H1 (cell line): ENCODE measurements at regions not wholly inside any gene's neighbourhood (a gene's known extent, or its start where the extent isn't known, plus 50 kb on each side); places are given as distances from the start of the nearest gene placed in this dataset.

Source experiments
- CTCF ChIA-PET: fragments of 300-600 bp; sonication (Branson Sonifier 250); formaldehyde crosslinking; loops from one replicate; lab custom pipeline; 2021; ENCODE audit not compliant: partially characterized antibody; lab: Charles Lee
- POLR2A ChIA-PET: fragments of 300-600 bp; sonication (Branson Sonifier 250); formaldehyde crosslinking; loops from one replicate; lab custom pipeline; 2021; ENCODE audit warnings: inconsistent platforms; ENCODE audit not compliant: partially characterized antibody; lab: Charles Lee
- DNase-seq, 2 experiments: peaks; one replicate each; pipeline versions ENCODE4 v3.0.0 to v3.0.0-alpha.2; 2010 to 2022; ENCODE audit warnings: low spot score in 2 of 2, low read depth in 1 of 2, mixed read lengths in 1 of 2
- FAIRE-seq: peaks from 2 replicates; lab custom pipeline; 2011; peaks lifted over from hg19 to GRCh38; lab: Jason Lieb, UNC
- H2AFZ ChIP-seq: 2 replicates; pipeline ENCODE4 v1.8.1; 2012; ENCODE audit warnings: low read length, inconsistent platforms
- H2AK5ac ChIP-seq: 2 replicates; pipeline ENCODE4 v1.6.1; 2013; ENCODE audit warnings: low read depth, low read length
- H2BK120ac ChIP-seq: replicated peaks from 2 replicates; pipeline ENCODE3; 2013; ENCODE audit warnings: low read depth, low read length, inconsistent platforms
- H2BK12ac ChIP-seq: 2 replicates; pipeline ENCODE4 v1.6.1; 2013; ENCODE audit warnings: low read depth, low read length
- H2BK15ac ChIP-seq: 2 replicates; pipeline ENCODE4 v1.6.1; 2013; ENCODE audit warnings: low read length
- H2BK20ac ChIP-seq: 2 replicates; pipeline ENCODE4 v1.6.1; 2013; ENCODE audit warnings: low read length
- H2BK5ac ChIP-seq: 2 replicates; pipeline ENCODE4 v1.6.1; 2013; ENCODE audit warnings: low read depth, low read length
- H3K14ac ChIP-seq: 2 replicates; pipeline ENCODE4 v1.6.1; 2013; ENCODE audit warnings: inconsistent platforms; ENCODE audit not compliant: insufficient read length
- H3K18ac ChIP-seq: 2 replicates; pipeline ENCODE4 v1.6.1; 2013; ENCODE audit warnings: low read length; ENCODE audit errors: extremely low read depth
- H3K23ac ChIP-seq: 2 replicates; pipeline ENCODE4 v1.6.1; 2013; ENCODE audit warnings: inconsistent platforms; ENCODE audit not compliant: insufficient read length
- H3K23me2 ChIP-seq: 2 replicates; pipeline ENCODE4 v1.6.1; 2013; ENCODE audit warnings: low read depth, low read length
- H3K27ac ChIP-seq: 2 replicates; pipeline ENCODE4 v1.6.1; 2011; ENCODE audit warnings: low read depth, low read length, inconsistent platforms
- H3K27me3 ChIP-seq, 4 experiments: replicated peaks in 1 of 4; 1 replicate in 1 of 4; 2 replicates in 3 of 4; pipeline versions ENCODE4 v1.6.1 to v1.8.1; 2011 to 2013; ENCODE audit warnings: low read length in 3 of 4, mild to moderate bottlenecking in 3 of 4, inconsistent platforms in 2 of 4, mixed read lengths in 2 of 4, moderate library complexity in 1 of 4; ENCODE audit not compliant: control insufficient read depth in 3 of 4, insufficient read depth in 3 of 4; ENCODE audit errors: extremely low read depth in 1 of 4
- H3K36me3 ChIP-seq, 4 experiments: 2 replicates each; pipeline versions ENCODE4 v1.6.1 to v1.8.1; 2011 to 2013; ENCODE audit warnings: mild to moderate bottlenecking in 4 of 4, low read length in 3 of 4, moderate library complexity in 2 of 4, control low read depth in 1 of 4, inconsistent platforms in 1 of 4; ENCODE audit not compliant: insufficient read depth in 4 of 4, control insufficient read depth in 2 of 4
- H3K4ac ChIP-seq: replicated peaks from 2 replicates; pipeline ENCODE3; 2013; ENCODE audit warnings: low read length, low read depth, mixed read lengths, inconsistent platforms; ENCODE audit not compliant: insufficient read length
- H3K4me1 ChIP-seq, 4 experiments: replicated peaks in 1 of 4; 1 replicate in 1 of 4; 2 replicates in 3 of 4; pipeline versions ENCODE4 v1.6.1 to v1.8.1; 2011 to 2013; ENCODE audit warnings: low read length in 3 of 4, inconsistent platforms in 2 of 4, mixed read lengths in 1 of 4; ENCODE audit not compliant: insufficient read depth in 4 of 4, control insufficient read depth in 3 of 4
- H3K4me2 ChIP-seq, 2 experiments: 2 replicates each; pipeline versions ENCODE4 v1.6.1 to v1.8.1; 2011 to 2013; ENCODE audit warnings: low read depth in 2 of 2, low read length in 2 of 2, control low read depth in 1 of 2, inconsistent platforms in 1 of 2, mild to moderate bottlenecking in 1 of 2; ENCODE audit not compliant: insufficient read depth in 1 of 2
- H3K4me3 ChIP-seq, 4 experiments: fragments of 200-600, 300-600 bp in 1 of 4; sonication (generic), shearing (Covaris generic), sonication (Bioruptor Twin) in 1 of 4; 2 replicates each; pipeline versions ENCODE4 v1.5.1 to v1.8.1; 2011 to 2016; ENCODE audit warnings: low read length in 4 of 4, low read depth in 3 of 4, control low read depth in 2 of 4, inconsistent platforms in 2 of 4, mild to moderate bottlenecking in 2 of 4, mixed read lengths in 1 of 4, moderate library complexity in 1 of 4; ENCODE audit not compliant: insufficient read depth in 2 of 4; ENCODE audit errors: extremely low read depth in 1 of 4
- H3K56ac ChIP-seq: replicated peaks from 2 replicates; pipeline ENCODE3; 2013; ENCODE audit warnings: low read depth, mild to moderate bottlenecking, mixed read lengths, low read length, inconsistent platforms; ENCODE audit not compliant: insufficient read length
- H3K79me1 ChIP-seq: 2 replicates; pipeline ENCODE4 v1.6.1; 2013; ENCODE audit warnings: low read depth, low read length, control low read depth
- H3K79me2 ChIP-seq, 2 experiments: 2 replicates each; pipeline versions ENCODE4 v1.6.1 to v1.8.1; 2012 to 2013; ENCODE audit warnings: low read length in 2 of 2, mild to moderate bottlenecking in 2 of 2, inconsistent platforms in 1 of 2; ENCODE audit not compliant: insufficient read depth in 2 of 2, control insufficient read depth in 1 of 2
- H3K9ac ChIP-seq, 4 experiments: replicated peaks in 1 of 4; 1 replicate in 1 of 4; 2 replicates in 3 of 4; pipeline versions ENCODE4 v1.6.1 to v1.8.1; 2011 to 2013; ENCODE audit warnings: low read depth in 3 of 4, low read length in 3 of 4, control low read depth in 2 of 4, mild to moderate bottlenecking in 2 of 4, moderate library complexity in 2 of 4, inconsistent platforms in 1 of 4; ENCODE audit errors: extremely low read depth in 1 of 4
- H3K9me3 ChIP-seq, 2 experiments: 2 replicates each; pipeline versions ENCODE4 v1.6.1 to v1.8.1; 2012 to 2013; ENCODE audit warnings: mild to moderate bottlenecking in 2 of 2, moderate library complexity in 2 of 2, control low read depth in 1 of 2, inconsistent platforms in 1 of 2, low read depth in 1 of 2, low read length in 1 of 2, mixed read lengths in 1 of 2; ENCODE audit not compliant: insufficient read depth in 2 of 2
- H4K20me1 ChIP-seq, 2 experiments: replicated peaks in 1 of 2; 2 replicates each; pipeline versions ENCODE3 to v1.8.1; 2011 to 2013; ENCODE audit warnings: inconsistent platforms in 2 of 2, low read length in 2 of 2, mild to moderate bottlenecking in 1 of 2; ENCODE audit not compliant: insufficient read depth in 2 of 2, control insufficient read depth in 1 of 2
- H4K5ac ChIP-seq: 2 replicates; pipeline ENCODE4 v1.6.1; 2013; ENCODE audit warnings: low read length, low read depth, mixed read lengths, inconsistent platforms; ENCODE audit not compliant: insufficient read length
- H4K8ac ChIP-seq: 2 replicates; pipeline ENCODE4 v1.8.0; 2013; ENCODE audit warnings: mild to moderate bottlenecking, moderate library complexity, low read length, inconsistent platforms; ENCODE audit not compliant: insufficient read depth; ENCODE audit errors: extremely low read depth
- H4K91ac ChIP-seq: replicated peaks from 2 replicates; pipeline ENCODE3; 2013; ENCODE audit warnings: low read length, mixed read lengths, inconsistent platforms; ENCODE audit not compliant: insufficient read length
- ATF2 ChIP-seq: IDR thresholded peaks from 2 replicates; pipeline ENCODE4 v1.6.1; 2012; ENCODE audit warnings: low read length, inconsistent platforms
- ATF3 ChIP-seq: IDR thresholded peaks from 2 replicates; pipeline ENCODE4 v1.6.1; 2011; ENCODE audit warnings: low read depth, mild to moderate bottlenecking, low read length; ENCODE audit not compliant: insufficient read depth
- CEBPB ChIP-seq: IDR thresholded peaks from 2 replicates; pipeline ENCODE4 v1.6.1; 2012; ENCODE audit warnings: low read depth, low read length
- EP300 ChIP-seq, 2 experiments: IDR thresholded peaks; 1 replicate in 1 of 2; 2 replicates in 1 of 2; pipeline ENCODE4 v1.6.1; 2011 to 2012; ENCODE audit warnings: low read depth in 2 of 2, low read length in 2 of 2, mild to moderate bottlenecking in 2 of 2, borderline replicate concordance in 1 of 2, inconsistent platforms in 1 of 2, moderate library complexity in 1 of 2
- GABPA ChIP-seq: IDR thresholded peaks from 2 replicates; pipeline ENCODE4 v1.6.1; 2011; ENCODE audit warnings: mild to moderate bottlenecking, low read length, moderate library complexity, borderline replicate concordance; ENCODE audit not compliant: insufficient read depth
- JUND ChIP-seq: IDR thresholded peaks from 2 replicates; pipeline ENCODE4 v1.6.1; 2011; ENCODE audit warnings: mild to moderate bottlenecking, improper control_type of control experiment, low read length
- RAD21 ChIP-seq, 2 experiments: IDR thresholded peaks in 1 of 2; conservative IDR thresholded peaks in 1 of 2; 2 replicates each; pipeline ENCODE4 v1.6.1; 2011; ENCODE audit warnings: low read depth in 2 of 2, low read length in 2 of 2, improper control_type of control experiment in 1 of 2, inconsistent platforms in 1 of 2, mild to moderate bottlenecking in 1 of 2, moderate library complexity in 1 of 2
- RFX5 ChIP-seq: IDR thresholded peaks from 2 replicates; pipeline ENCODE4 v1.6.1; 2011; ENCODE audit warnings: low read depth, low read length, improper control_type of control experiment, borderline replicate concordance
- SP4 ChIP-seq: IDR thresholded peaks from 2 replicates; pipeline ENCODE4 v1.6.1; 2012; ENCODE audit warnings: low read length, inconsistent platforms
- SUZ12 ChIP-seq: fragments of 200-600 bp; sonication (generic); IDR thresholded peaks from 2 replicates; pipeline ENCODE4 v1.6.1; 2012; ENCODE audit warnings: mild to moderate bottlenecking, inconsistent platforms, low read length, moderate library complexity, mixed read lengths
- TAF1 ChIP-seq: IDR thresholded peaks from 2 replicates; pipeline ENCODE4 v1.6.1; 2011; ENCODE audit warnings: mild to moderate bottlenecking, low read depth, low read length
- TBP ChIP-seq: IDR thresholded peaks from 2 replicates; pipeline ENCODE4 v1.6.1; 2011; ENCODE audit warnings: low read depth, low read length, improper control_type of control experiment
- TCF12 ChIP-seq: IDR thresholded peaks from 2 replicates; pipeline ENCODE4 v1.6.1; 2011; ENCODE audit warnings: low read depth, mild to moderate bottlenecking, low read length
- WGBS, 2 experiments: shearing (Covaris generic) in 1 of 2; methylation state at CpG; one replicate each; pipeline versions ENCODE4 v1.1.6 to v1.1.7; 2013 to 2015; ENCODE audit warnings: low lambda C conversion rate in 2 of 2, mixed read lengths in 2 of 2, inconsistent platforms in 1 of 2, low coverage in 1 of 2, missing lambda C conversion rate in 1 of 2; ENCODE audit not compliant: insufficient replicate concordance in 2 of 2, insufficient coverage in 1 of 2, insufficient read length in 1 of 2; ENCODE audit errors: extremely low coverage in 1 of 2, missing lambda C conversion rate in 1 of 2; 5-methylcytosine and 5-hydroxymethylcytosine counted together

GRCh38 chrX:44035571-44035970, 62.4 kb upstream of the NDP start:
- Histone ChIP-seq H3K27ac (no peak overlapping the region), H3K4me1 (no peaks in the 10 kb centered on the region), H3K4me3 (no peak overlapping the region), H3K18ac (no peak overlapping the region), H2BK15ac (no peak overlapping the region), H3K9me3 (no peaks in the 10 kb centered on the region), H3K4me2 (no peak overlapping the region), H3K79me1 (no peaks in the 10 kb centered on the region), H2BK5ac (no peak overlapping the region), H4K8ac (no peak overlapping the region), H4K5ac (no peak overlapping the region), H3K14ac (no peak overlapping the region), H3K23me2 (no peaks in the 10 kb centered on the region), H3K9ac (no peak overlapping the region), H3K27me3 (no peaks in the 10 kb centered on the region), H3K79me2 (no peaks in the 10 kb centered on the region), H2AFZ (no peak overlapping the region), H2BK12ac (no peak overlapping the region), H3K56ac (no peak overlapping the region), H2BK20ac (no peak overlapping the region), H3K4ac (no peak overlapping the region), H4K91ac (no peak overlapping the region), H2BK120ac (no peak overlapping the region), H4K20me1 (no peaks in the 10 kb centered on the region), H3K23ac (no peak overlapping the region), H3K36me3 (no peaks in the 10 kb centered on the region), H2AK5ac (no peak overlapping the region)
- no peak for FAIRE-seq
- ChIA-PET CTCF (interaction anchor here (0.6 kb wide), 1 partner anchor 72 kb away, joined by 4 read pairs; no protein-coding TSS in a partner anchor), POLR2A (no interaction called here)
- no peak for DNase-seq
- WGBS, 2 experiments, result 81% methylated on average over 2 of the region's 2 CpGs; no CpG with 5 or more reads in 1 of the 2 experiments
- TF ChIP-seq TAF1, result no peak
- no peak for TF ChIP-seq TCF12
- TF ChIP-seq ATF2, result no peak
- TF ChIP-seq SP4, result no peak
- TF ChIP-seq TBP, result no peak
- no peak for TF ChIP-seq SUZ12
- no peak for TF ChIP-seq RFX5
- no peak for TF ChIP-seq JUND
- TF ChIP-seq GABPA, result no peak
- no peak for TF ChIP-seq EP300 (IDR thresholded peaks at IDR 0.05; ENCODE audit: borderline replicate concordance in 1 of 2, low read depth in 2 of 2, low read length in 2 of 2)
- no peak for TF ChIP-seq CEBPB
- TF ChIP-seq RAD21 (IDR thresholded peaks at IDR 0.05 in 1 of 2, conservative IDR thresholded peaks at IDR 0.05 in 1 of 2; ENCODE audit: low read depth in 2 of 2, low read length in 2 of 2), result no peak
- no peak for TF ChIP-seq ATF3
